Gastrocnemius medialis (tissue), 4 donors: ENCODE measurements at regions not wholly inside any gene's neighbourhood (a gene's known extent, or its start where the extent isn't known, plus 50 kb on each side); places are given as distances from the start of the nearest gene placed in this dataset.
"Not testable (repeated sequence)": the region's sequence is repeated elsewhere in the genome, so short reads cannot be mapped to it uniquely, and the experiment has no call there.

Source experiments
- ATAC-seq, 2 donors: fragments of 150-250 bp; one replicate each; pipeline ENCODE4 v1.9.1; 2016
- DNase-seq, 2 donors: peaks; one replicate each; pipeline ENCODE4 v3.0.0-alpha.2; 2019
- H3K27ac ChIP-seq, 4 donors: fragments of 200-600 bp; sonication (generic); 1 replicate in 1 of 4; 2 replicates in 3 of 4; pipeline ENCODE4 v1.5.1; 2016 to 2018; ENCODE audit warnings: mild to moderate bottlenecking in 2 of 4, moderate library complexity in 1 of 4
- H3K27me3 ChIP-seq, 3 donors: fragments of 200-600 bp; sonication (generic) in 2 of 3; 1 replicate in 1 of 3; 2 replicates in 2 of 3; pipeline versions ENCODE4 v1.5.1 to v1.6.0; 2016 to 2019; ENCODE audit warnings: mild to moderate bottlenecking in 1 of 3, moderate library complexity in 1 of 3
- H3K36me3 ChIP-seq, 2 donors: fragments of 200-600 bp; sonication (generic) in 1 of 2; one replicate each; pipeline ENCODE4 v1.5.1; 2017 to 2018
- H3K4me1 ChIP-seq, 2 donors: fragments of 200-600 bp; sonication (generic) in 1 of 2; one replicate each; pipeline ENCODE4 v1.5.1; 2016 to 2017; ENCODE audit warnings: mild to moderate bottlenecking in 2 of 2
- H3K4me3 ChIP-seq, 4 donors: fragments of 200-600 bp; sonication (generic) in 3 of 4; 1 replicate in 1 of 4; 2 replicates in 3 of 4; pipeline ENCODE4 v1.5.1; 2016 to 2019; ENCODE audit warnings: mild to moderate bottlenecking in 2 of 4
- H3K9me3 ChIP-seq, 3 donors: fragments of 200-600 bp; sonication (generic) in 2 of 3; 1 replicate in 1 of 3; 2 replicates in 2 of 3; pipeline ENCODE4 v1.5.1; 2016 to 2019
- CTCF ChIP-seq, 5 experiments: fragments of 450-650 bp in 3 of 5; fragments of 200-600 bp in 2 of 5; sonication (generic) in 2 of 5; IDR thresholded peaks in 4 of 5; conservative IDR thresholded peaks in 1 of 5; 1 replicate in 4 of 5; 2 replicates in 1 of 5; pipeline ENCODE4 v1.5.1; 2016 to 2019; ENCODE audit warnings: antibody characterized with exemption in 5 of 5, mild to moderate bottlenecking in 3 of 5, moderate library complexity in 3 of 5
- POLR2A ChIP-seq, 2 donors: fragments of 450-650 bp; IDR thresholded peaks; one replicate each; pipeline ENCODE4 v1.6.1; 2017; ENCODE audit warnings: antibody characterized with exemption in 2 of 2, mild to moderate bottlenecking in 2 of 2, moderate library complexity in 2 of 2
- in situ Hi-C, 4 donors: fragments of 200-750 bp; cut with MboI; loops; one replicate each; pipeline versions ENCODE4 v1.15.0 to v1.8.0; 2017; ENCODE audit warnings: low sequenced_read_pairs in 4 of 4
- intact Hi-C: fragments of 100-400 bp; cut with DNase I; formaldehyde crosslinking; loops from one replicate; pipeline ENCODE4 v1.15.1; 2023; ENCODE audit warnings: low total_unique reads

- Histone ChIP-seq H3K36me3 (no peaks in the 10 kb centered on the region), H3K27ac (no peak overlapping the region), H3K4me3 (no peak overlapping the region), H3K4me1 (no peaks in the 10 kb centered on the region), H3K27me3 (peaks cover 0 to 6% (median 0%) of the 10 kb centered on the region in 3 donors), H3K9me3 (no peaks in the 10 kb centered on the region)
- no peak for DNase-seq
- TF ChIP-seq POLR2A (IDR thresholded peaks at IDR 0.05), result no peak
- peak in 1 of 5 experiments; percentile 29 for TF ChIP-seq CTCF (IDR thresholded peaks at IDR 0.05 in 4 of 5, conservative IDR thresholded peaks at IDR 0.05 in 1 of 5)
- intact Hi-C loops, result no loop called here
- ATAC-seq, result no peak
- in situ Hi-C loops, result no loop called here
Observed at GRCh38 chrX:66110112-66110511, 53.9 kb upstream of the HEPH start.

GRCh38 chrX:66107860-66108259 lies 56.2 kb upstream of the HEPH start:
- H3K4me3 ChIP-seq, intact Hi-C loops, DNase-seq, H3K4me1 ChIP-seq, H3K36me3 ChIP-seq, in situ Hi-C loops, H3K27me3 ChIP-seq, ATAC-seq, H3K9me3 ChIP-seq, H3K27ac ChIP-seq: not testable (repeated sequence)

- H3K36me3 ChIP-seq, in situ Hi-C loops, H3K27me3 ChIP-seq, DNase-seq, H3K4me1 ChIP-seq, H3K9me3 ChIP-seq, intact Hi-C loops, H3K4me3 ChIP-seq, H3K27ac ChIP-seq, ATAC-seq: not testable (repeated sequence)
Observed at GRCh38 chrX:66102398-66102797, 61.6 kb upstream of the HEPH start.

- Histone ChIP-seq H3K4me1 (no peaks in the 10 kb centered on the region), H3K27ac (no peak overlapping the region), H3K27me3 (peaks cover 0 to 5% (median 0%) of the 10 kb centered on the region in 3 donors), H3K9me3 (peaks cover 0 to 3% (median 0%) of the 10 kb centered on the region in 3 donors), H3K36me3 (no peaks in the 10 kb centered on the region), H3K4me3 (no peak overlapping the region)
- ATAC-seq, result no peak
- no peak for DNase-seq
- intact Hi-C loops, result no loop called here
- TF ChIP-seq CTCF (IDR thresholded peaks at IDR 0.05 in 4 of 5, conservative IDR thresholded peaks at IDR 0.05 in 1 of 5) (no peak), POLR2A (IDR thresholded peaks at IDR 0.05) (no peak)
- in situ Hi-C loops, result no loop called here
Observed at GRCh38 chrX:66098162-66098561, 58.3 kb upstream of the VSIG4 start.

GRCh38 chrX:66096987-66097386 lies 57.1 kb upstream of the VSIG4 start:
- H3K4me1 ChIP-seq, intact Hi-C loops, H3K9me3 ChIP-seq, ATAC-seq, H3K4me3 ChIP-seq, H3K27me3 ChIP-seq, in situ Hi-C loops, DNase-seq, H3K27ac ChIP-seq, H3K36me3 ChIP-seq: not testable (repeated sequence)

- intact Hi-C loops, H3K27me3 ChIP-seq, H3K9me3 ChIP-seq, H3K36me3 ChIP-seq, H3K27ac ChIP-seq, H3K4me3 ChIP-seq, DNase-seq, ATAC-seq, H3K4me1 ChIP-seq, in situ Hi-C loops: not testable (repeated sequence)
Observed at GRCh38 chrX:66090004-66090403, 50.1 kb upstream of the VSIG4 start.
